CD14-positive monocyte (primary cell): ENCODE measurements at regions not wholly inside any gene's neighbourhood (a gene's known extent, or its start where the extent isn't known, plus 50 kb on each side); places are given as distances from the start of the nearest gene placed in this dataset.

ENCODE experiments used
- DNase-seq, 3 donors: peaks; one replicate each; pipeline ENCODE4 v3.0.0-alpha.2; 2011 to 2022
- H2AFZ ChIP-seq: 2 replicates; pipeline ENCODE4 v1.6.0; 2012; ENCODE audit warnings: mild to moderate bottlenecking, low read depth, low read length, inconsistent platforms; ENCODE audit not compliant: insufficient read depth, poor library complexity, severe bottlenecking
- H3K27ac ChIP-seq, 2 donors: 1 replicate in 1 of 2; 2 replicates in 1 of 2; pipeline ENCODE4 v1.5.1; 2012 to 2013; ENCODE audit warnings: low read length in 2 of 2, control low read depth in 1 of 2, inconsistent platforms in 1 of 2, low read depth in 1 of 2, mild to moderate bottlenecking in 1 of 2
- H3K27me3 ChIP-seq, 2 donors: one replicate each; pipeline versions ENCODE4 v1.6.0 to v1.6.1; 2011 to 2013; ENCODE audit warnings: low read length in 2 of 2; ENCODE audit not compliant: control insufficient read depth in 2 of 2, insufficient read depth in 2 of 2
- H3K36me3 ChIP-seq, 2 donors: replicated peaks in 1 of 2; 1 replicate in 1 of 2; 2 replicates in 1 of 2; pipeline versions ENCODE4 v1.5.1 to v1.6.1; 2012 to 2013; ENCODE audit warnings: low read length in 2 of 2, control low read depth in 1 of 2, inconsistent platforms in 1 of 2, mild to moderate bottlenecking in 1 of 2; ENCODE audit not compliant: insufficient read depth in 2 of 2, control insufficient read depth in 1 of 2
- H3K4me1 ChIP-seq, 2 donors: 1 replicate in 1 of 2; 2 replicates in 1 of 2; pipeline versions ENCODE4 v1.5.1 to v1.6.1; 2012 to 2013; ENCODE audit warnings: low read length in 2 of 2, control low read depth in 1 of 2, inconsistent platforms in 1 of 2, mild to moderate bottlenecking in 1 of 2, moderate library complexity in 1 of 2; ENCODE audit not compliant: insufficient read depth in 2 of 2, control insufficient read depth in 1 of 2
- H3K4me2 ChIP-seq: replicated peaks from 2 replicates; pipeline ENCODE3; 2012; ENCODE audit warnings: low read length, moderate library complexity, mild to moderate bottlenecking; ENCODE audit not compliant: poor library complexity, severe bottlenecking; ENCODE audit errors: extremely low read depth
- H3K4me3 ChIP-seq, 3 experiments: fragments of 200-600 bp in 1 of 3; sonication (generic) in 1 of 3; replicated peaks in 1 of 3; 1 replicate in 2 of 3; 2 replicates in 1 of 3; pipeline ENCODE4 v1.5.1; 2011 to 2013; ENCODE audit warnings: low read length in 3 of 3, mild to moderate bottlenecking in 3 of 3, control low read depth in 2 of 3, low read depth in 2 of 3, inconsistent platforms in 1 of 3, moderate library complexity in 1 of 3
- H3K79me2 ChIP-seq: 2 replicates; pipeline ENCODE4 v1.6.0; 2012; ENCODE audit warnings: mild to moderate bottlenecking, control low read depth, inconsistent platforms, low read length, moderate library complexity; ENCODE audit not compliant: insufficient read depth
- H3K9ac ChIP-seq: 2 replicates; pipeline ENCODE4 v1.6.0; 2017; ENCODE audit warnings: low read length, mild to moderate bottlenecking; ENCODE audit not compliant: insufficient read depth, poor library complexity, severe bottlenecking
- H3K9me3 ChIP-seq, 2 donors: replicated peaks in 1 of 2; 1 replicate in 1 of 2; 2 replicates in 1 of 2; pipeline versions ENCODE4 v1.5.1 to v1.6.1; 2012 to 2013; ENCODE audit warnings: low read length in 2 of 2, control low read depth in 1 of 2; ENCODE audit not compliant: control insufficient read depth in 1 of 2, insufficient read depth in 1 of 2
- H4K20me1 ChIP-seq: 2 replicates; pipeline ENCODE4 v1.6.0; 2012; ENCODE audit warnings: mild to moderate bottlenecking, low read length, control low read depth, moderate library complexity; ENCODE audit not compliant: insufficient read depth
- H3K27ac Mint-ChIP-seq, 7 donors: one replicate each; pipeline ENCODE4 v1.8.0; 2020; ENCODE audit warnings: mild to moderate bottlenecking in 7 of 7, mixed read lengths in 7 of 7, moderate library complexity in 6 of 7, inconsistent platforms in 2 of 7
- H3K27me3 Mint-ChIP-seq, 3 donors: one replicate each; pipeline ENCODE4 v1.8.0; 2021 to 2022; ENCODE audit warnings: low read depth in 3 of 3, mild to moderate bottlenecking in 3 of 3, mixed read lengths in 3 of 3, moderate library complexity in 3 of 3, inconsistent platforms in 1 of 3
- H3K36me3 Mint-ChIP-seq, 2 donors: one replicate each; pipeline ENCODE4 v1.8.0; 2020; ENCODE audit warnings: mixed read lengths in 2 of 2, inconsistent platforms in 1 of 2, mild to moderate bottlenecking in 1 of 2
- H3K4me1 Mint-ChIP-seq: one replicate; pipeline ENCODE4 v1.8.0; 2020; ENCODE audit warnings: mild to moderate bottlenecking, mixed read lengths
- H3K4me3 Mint-ChIP-seq, 2 donors: one replicate each; pipeline ENCODE4 v1.8.0; 2020; ENCODE audit warnings: mild to moderate bottlenecking in 2 of 2, mixed read lengths in 2 of 2, moderate library complexity in 1 of 2
- H3K9me3 Mint-ChIP-seq, 7 donors: one replicate each; pipeline ENCODE4 v1.8.0; 2020 to 2022; ENCODE audit warnings: mixed read lengths in 7 of 7, mild to moderate bottlenecking in 6 of 7, moderate library complexity in 6 of 7, inconsistent platforms in 2 of 7
- WGBS: methylation state at CpG from one replicate; pipeline ENCODE4 v1.1.5; 2013; ENCODE audit warnings: missing lambda C conversion rate; ENCODE audit not compliant: insufficient coverage; 5-methylcytosine and 5-hydroxymethylcytosine counted together
- intact Hi-C, 2 donors: fragments of 100-400 bp; cut with micrococcal nuclease; formaldehyde crosslinking; loops; one replicate each; pipeline versions ENCODE4 v1.15.0 to v1.15.1; 2023
- TF ChIP-seq, protein P1 (sequence below): fragments of 200-600 bp; IDR thresholded peaks from one replicate; pipeline ENCODE4 v1.8.0; 2022; ENCODE audit warnings: antibody characterized with exemption, mild to moderate bottlenecking

DNA sequence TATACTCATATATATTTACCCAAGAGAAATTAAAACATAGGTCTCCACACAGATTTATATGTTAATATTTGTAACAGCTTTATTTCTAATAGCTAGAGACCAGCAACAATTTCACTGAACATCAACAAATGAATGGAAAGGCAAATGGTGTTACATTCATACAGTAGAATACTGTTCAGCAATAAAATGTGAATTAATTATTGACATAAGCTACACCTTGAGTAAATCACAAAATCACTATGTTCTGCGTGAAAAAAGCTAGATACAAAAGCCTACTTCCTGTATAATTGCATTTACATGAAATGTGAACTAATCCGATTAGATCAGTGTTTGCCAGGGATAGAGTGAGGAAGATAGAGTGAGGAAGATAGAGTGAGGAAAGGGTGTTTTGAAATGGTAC, 945.7 kb downstream of the SQOR start:
- no peaks in the 10 kb centered on the region for H3K36me3 Mint-ChIP-seq
- no peak overlapping the region for H3K4me3 Mint-ChIP-seq
- H3K36me3 ChIP-seq: no peaks in the 10 kb centered on the region
- H3K4me3 ChIP-seq: no peak overlapping the region
- peaks cover 0 to 8% (median 2%) of the 10 kb centered on the region in 7 donors for H3K9me3 Mint-ChIP-seq
- H3K27ac Mint-ChIP-seq: no peak overlapping the region
- no peaks in the 10 kb centered on the region for H3K4me1 Mint-ChIP-seq
- H4K20me1 ChIP-seq: no peaks in the 10 kb centered on the region
- H3K9me3 ChIP-seq: peaks cover 0 to 3% of the 10 kb centered on the region in 2 donors
- H2AFZ ChIP-seq: no peak overlapping the region
- no peaks in the 10 kb centered on the region for H3K79me2 ChIP-seq
- peaks cover 0 to 1% (median 0%) of the 10 kb centered on the region in 3 donors for H3K27me3 Mint-ChIP-seq
- DNase-seq: no peak
- H3K4me1 ChIP-seq: no peaks in the 10 kb centered on the region
- no CpG with 5 or more reads among the region's 2 CpGs for WGBS
- no peak overlapping the region for H3K4me2 ChIP-seq
- H3K27me3 ChIP-seq: no peaks in the 10 kb centered on the region
- no peak overlapping the region for H3K9ac ChIP-seq
- TF ChIP-seq, protein P1, sequence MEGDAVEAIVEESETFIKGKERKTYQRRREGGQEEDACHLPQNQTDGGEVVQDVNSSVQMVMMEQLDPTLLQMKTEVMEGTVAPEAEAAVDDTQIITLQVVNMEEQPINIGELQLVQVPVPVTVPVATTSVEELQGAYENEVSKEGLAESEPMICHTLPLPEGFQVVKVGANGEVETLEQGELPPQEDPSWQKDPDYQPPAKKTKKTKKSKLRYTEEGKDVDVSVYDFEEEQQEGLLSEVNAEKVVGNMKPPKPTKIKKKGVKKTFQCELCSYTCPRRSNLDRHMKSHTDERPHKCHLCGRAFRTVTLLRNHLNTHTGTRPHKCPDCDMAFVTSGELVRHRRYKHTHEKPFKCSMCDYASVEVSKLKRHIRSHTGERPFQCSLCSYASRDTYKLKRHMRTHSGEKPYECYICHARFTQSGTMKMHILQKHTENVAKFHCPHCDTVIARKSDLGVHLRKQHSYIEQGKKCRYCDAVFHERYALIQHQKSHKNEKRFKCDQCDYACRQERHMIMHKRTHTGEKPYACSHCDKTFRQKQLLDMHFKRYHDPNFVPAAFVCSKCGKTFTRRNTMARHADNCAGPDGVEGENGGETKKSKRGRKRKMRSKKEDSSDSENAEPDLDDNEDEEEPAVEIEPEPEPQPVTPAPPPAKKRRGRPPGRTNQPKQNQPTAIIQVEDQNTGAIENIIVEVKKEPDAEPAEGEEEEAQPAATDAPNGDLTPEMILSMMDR: no peak
- no peak overlapping the region for H3K27ac ChIP-seq
- intact Hi-C loops: no loop called here

DNA sequence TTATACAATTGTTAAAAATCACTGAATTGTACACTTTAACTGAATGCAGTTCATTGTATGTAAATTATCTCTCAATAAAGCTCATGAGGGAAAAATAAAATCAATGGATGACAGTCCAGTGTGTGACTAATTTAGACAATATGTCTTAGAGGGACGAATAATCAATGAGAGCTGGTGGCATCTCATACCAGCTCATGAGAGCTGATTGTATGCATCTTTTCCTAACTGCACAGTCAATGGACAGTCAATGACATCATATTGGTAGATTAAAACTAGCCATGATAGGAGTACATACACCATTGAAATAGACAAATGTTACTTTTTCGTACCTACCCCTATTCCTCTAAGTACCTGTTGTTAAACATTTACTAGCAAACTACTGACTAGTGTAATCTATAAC, 946.1 kb downstream of the SQOR start:
- H2AFZ ChIP-seq: no peak overlapping the region
- TF ChIP-seq, protein P1: no peak
- Mint-ChIP-seq H3K27ac (no peak overlapping the region), H3K36me3 (no peaks in the 10 kb centered on the region), H3K4me3 (no peak overlapping the region), H3K27me3 (peaks cover 0 to 1% (median 0%) of the 10 kb centered on the region in 3 donors), H3K9me3 (peaks cover 0 to 8% (median 2%) of the 10 kb centered on the region in 7 donors), H3K4me1 (no peaks in the 10 kb centered on the region)
- H3K9me3 ChIP-seq: peaks cover 0 to 3% of the 10 kb centered on the region in 2 donors
- H3K27ac ChIP-seq: no peak overlapping the region
- no peaks in the 10 kb centered on the region for H3K36me3 ChIP-seq
- H4K20me1 ChIP-seq: no peaks in the 10 kb centered on the region
- no peak for DNase-seq
- intact Hi-C loops: no loop called here
- H3K4me1 ChIP-seq: no peaks in the 10 kb centered on the region
- H3K27me3 ChIP-seq: no peaks in the 10 kb centered on the region
- no peak overlapping the region for H3K4me3 ChIP-seq
- no peak overlapping the region for H3K9ac ChIP-seq
- H3K79me2 ChIP-seq: no peaks in the 10 kb centered on the region
- no CpG with 5 or more reads among the region's 2 CpGs for WGBS
- H3K4me2 ChIP-seq: no peak overlapping the region
